NCI-H2196 treated with DMSO at 0.1 percent for 48 hours (cell line): ENCODE measurements at regions not wholly inside any gene's neighbourhood (a gene's known extent, or its start where the extent isn't known, plus 50 kb on each side); places are given as distances from the start of the nearest gene placed in this dataset.

ENCODE experiments used
- DNase-seq: peaks from one replicate; lab custom pipeline; 2025; ENCODE audit not compliant: unreplicated experiment; lab: John Stamatoyannopoulos, UW

DNA sequence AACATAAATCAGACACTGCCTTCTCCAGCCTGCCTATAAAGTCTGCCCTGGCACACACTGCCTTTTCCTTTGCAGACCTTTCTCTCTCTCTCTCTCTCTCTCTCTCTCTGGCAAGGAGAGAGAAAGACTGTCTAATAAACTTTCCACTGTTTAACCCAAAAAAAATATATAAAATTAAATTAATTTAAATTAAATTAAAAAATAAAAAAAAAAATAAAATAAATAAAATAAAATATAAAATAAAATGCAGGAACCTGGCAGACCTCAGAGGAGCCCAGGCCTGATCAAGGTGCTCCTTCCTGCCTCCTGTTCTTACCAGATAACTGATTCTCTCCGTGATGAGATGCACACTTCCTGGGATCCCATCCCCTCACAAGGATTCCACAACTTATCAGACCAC lies 103.9 kb upstream of the VASH1 start:
- no peak for DNase-seq

DNA sequence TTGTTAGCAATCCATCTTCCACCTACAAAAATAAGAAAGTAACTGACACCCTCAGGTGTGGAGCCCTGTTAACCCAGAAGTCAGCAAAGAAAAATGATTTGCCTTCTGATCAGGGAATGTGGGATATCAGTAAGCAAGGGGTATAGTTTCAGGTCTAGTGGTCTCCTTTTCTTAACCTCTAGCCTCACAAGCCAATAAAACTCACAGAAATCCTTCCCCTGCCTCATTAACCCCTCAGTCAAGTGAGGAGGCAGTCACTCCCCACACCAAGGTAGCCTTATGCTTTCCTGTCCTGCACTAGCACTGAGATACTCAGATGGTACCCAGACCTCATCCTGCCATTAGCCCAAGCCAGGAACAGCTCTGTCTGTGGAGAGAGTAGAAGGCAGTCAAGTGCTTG lies 103.4 kb upstream of the VASH1 start:
- no peak for DNase-seq

DNA sequence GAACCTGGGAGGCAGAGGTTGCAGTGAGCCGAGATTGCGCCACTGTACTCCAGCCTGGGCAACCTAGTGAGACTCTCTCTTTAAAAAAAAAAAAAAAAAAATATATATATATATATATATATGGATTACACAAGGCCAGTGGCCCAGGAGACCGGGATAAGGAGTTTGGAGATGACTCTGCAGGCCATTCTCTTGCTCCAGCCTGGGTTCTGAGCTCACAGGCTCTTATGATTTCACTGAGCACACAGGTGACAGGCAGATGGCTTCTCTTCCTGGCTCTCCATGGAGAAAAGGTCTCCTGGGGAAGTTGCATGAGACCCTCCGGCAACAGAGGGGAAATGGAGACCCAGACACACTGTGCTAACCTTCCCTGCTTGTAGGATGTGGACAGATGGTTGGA lies 98.7 kb upstream of the VASH1 start:
- DNase-seq = no peak

DNA sequence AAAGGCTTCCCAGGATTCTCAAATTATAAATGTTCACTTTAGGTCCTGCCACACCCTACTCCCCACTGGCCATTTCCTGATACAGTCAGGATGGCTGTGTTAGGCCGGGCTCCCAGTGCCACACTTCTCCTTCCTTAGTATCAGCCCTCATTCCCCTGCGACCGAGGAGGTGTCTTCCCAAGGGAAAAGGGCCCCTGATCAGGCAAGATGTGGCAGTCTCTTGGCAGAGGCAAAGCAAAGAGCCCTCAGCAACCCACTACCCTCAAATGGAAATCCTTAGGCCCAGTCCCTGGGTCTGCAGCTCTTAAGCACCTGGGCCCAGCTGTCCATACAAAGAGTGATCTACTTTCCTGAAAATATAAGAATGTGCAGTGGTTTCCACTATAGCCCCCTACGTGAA lies 96.5 kb upstream of the VASH1 start:
- DNase-seq = no peak

DNA sequence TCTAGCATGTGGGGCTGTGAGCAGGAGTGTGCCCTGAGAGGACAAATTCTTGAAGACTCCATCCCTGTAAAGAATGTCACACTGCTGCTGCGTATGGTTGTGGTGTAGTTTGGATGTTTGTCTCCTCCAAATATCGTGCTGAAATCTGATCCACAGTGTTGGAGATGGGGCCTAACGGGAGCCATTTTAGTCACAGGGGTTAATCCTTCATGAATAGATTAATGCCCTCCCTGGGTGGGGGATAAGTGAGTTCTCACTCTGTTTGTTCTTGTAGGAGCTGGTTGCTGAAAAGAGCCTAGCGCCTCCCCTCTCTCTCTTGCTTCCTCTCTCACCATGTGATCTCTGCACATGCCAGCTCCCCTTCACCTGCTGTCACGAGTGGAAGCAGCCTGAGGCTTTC lies 94.5 kb upstream of the VASH1 start:
- DNase-seq = no peak

DNA sequence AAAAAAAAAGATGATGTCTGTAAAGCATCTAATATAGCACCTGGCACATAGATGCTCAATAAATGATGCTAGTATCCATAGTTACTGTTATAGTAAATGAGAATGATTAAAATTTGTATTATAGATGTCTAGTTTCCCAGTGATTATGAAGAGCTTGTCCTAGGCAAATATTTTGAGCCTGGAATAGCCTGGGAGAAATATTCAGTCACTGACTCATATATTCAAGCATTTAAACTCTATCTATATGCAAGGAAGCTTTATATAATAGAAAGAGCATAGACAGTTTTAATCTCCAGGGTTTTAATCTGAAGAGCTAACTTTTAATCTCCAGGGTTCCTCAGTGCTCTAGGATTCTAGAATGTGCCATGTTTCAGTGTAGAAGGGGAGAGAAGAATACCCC lies 91.5 kb upstream of the VASH1 start:
- no peak for DNase-seq

DNA sequence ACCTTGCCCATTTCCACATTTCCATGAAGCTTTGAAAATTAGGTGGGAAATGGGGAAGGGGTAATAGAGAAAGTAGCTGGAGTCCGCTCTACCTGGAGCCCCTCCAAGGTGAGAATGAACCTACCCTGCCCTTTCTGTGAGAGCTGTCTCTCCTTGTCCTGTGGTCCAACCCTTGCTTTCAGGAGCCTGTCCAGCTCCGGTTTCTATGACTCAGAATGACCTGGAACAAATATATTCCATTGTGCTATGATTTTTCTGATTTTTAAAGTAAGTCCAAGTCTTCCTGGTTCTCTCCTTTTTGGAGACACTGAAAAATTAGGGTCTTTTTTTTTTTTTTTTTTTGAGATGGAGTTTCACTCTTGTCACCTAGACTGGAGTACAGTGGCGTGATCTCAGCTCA lies 89.1 kb upstream of the VASH1 start:
- DNase-seq = no peak

DNA sequence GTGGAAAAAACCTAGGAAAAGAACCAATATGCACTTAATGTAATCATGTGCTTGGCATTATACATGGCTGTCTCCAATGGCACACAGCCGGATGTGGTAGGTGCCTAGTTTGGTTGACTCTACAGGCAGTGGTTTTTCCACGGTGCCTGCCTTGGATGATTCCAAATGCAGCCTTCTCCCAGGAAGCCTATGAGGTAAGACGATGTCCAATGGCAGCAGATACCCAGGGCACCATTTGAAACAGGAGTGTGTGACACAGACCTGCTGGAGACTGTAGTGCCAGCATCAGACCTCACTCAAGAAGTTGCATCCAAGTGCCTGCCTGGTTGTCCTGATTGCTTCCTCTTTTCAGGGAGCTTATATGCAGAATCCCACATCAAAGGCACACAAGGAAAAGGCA lies 88.0 kb upstream of the VASH1 start:
- no peak for DNase-seq

DNA sequence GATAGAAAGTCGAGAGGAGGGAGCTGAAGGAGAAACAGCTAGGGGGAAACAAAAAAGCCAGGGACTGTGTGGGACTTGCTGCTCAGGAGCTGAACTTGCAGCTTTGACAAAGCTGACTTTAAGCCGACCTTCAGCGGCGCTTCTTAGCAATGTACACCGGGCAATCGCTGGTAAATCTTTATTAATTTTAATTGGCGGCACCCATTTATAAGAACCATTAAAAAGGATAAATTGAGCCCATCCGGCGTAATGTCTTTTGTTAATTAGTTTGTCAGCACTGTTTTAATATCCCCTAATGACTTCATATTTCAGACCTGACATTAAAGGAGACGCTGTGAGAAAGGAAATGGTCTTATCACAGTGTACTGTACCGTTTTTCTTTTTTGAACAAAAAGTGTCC lies 86.2 kb upstream of the VASH1 start:
- no peak for DNase-seq

DNA sequence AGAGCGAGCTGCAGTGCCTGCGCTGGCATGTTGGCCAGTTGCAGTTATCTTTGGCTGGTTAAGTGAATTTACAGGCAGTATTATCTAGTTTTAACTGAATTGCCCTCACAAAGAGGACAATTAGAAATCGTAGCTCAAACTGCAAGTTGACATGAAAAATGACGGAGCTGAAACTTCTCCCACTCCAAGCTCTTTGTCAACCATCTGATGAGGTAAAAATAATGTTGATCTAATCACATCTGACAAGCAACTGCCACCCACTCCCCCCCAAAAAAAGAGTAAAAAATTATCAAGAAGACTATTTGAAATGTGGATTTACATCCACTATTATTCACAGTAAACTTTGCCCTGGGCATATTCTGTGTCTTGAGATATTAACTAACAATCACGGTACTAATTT lies 84.7 kb upstream of the VASH1 start:
- no peak for DNase-seq

DNA sequence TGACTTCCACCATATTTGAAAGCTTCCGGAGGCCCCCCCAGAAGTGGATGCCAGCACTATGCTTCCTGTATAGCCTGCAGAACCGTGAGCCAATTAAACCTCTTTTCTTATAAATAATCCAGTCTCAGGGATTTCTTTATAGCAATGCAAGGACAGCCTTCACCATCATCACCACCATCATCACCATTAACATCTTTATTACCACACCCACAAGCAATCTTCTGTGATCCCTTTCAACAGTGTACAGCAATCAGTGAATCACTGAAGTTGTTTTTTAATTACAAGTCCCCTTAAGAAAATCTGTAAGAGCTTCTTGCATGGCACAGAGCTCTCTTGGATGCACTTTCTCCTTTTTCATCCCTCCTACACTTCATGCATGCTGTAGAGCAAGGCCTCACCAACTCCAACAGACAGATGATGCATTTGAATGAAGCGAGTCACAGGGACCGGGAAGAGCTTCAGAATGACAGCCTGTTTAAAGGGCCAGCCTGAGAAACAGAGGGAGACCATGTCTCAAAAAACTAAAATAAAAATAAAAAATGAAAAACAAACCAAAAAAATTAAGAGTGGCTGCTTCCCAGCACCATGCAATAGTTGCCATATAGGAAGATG lies 83.6 kb upstream of the VASH1 start:
- no peak for DNase-seq

DNA sequence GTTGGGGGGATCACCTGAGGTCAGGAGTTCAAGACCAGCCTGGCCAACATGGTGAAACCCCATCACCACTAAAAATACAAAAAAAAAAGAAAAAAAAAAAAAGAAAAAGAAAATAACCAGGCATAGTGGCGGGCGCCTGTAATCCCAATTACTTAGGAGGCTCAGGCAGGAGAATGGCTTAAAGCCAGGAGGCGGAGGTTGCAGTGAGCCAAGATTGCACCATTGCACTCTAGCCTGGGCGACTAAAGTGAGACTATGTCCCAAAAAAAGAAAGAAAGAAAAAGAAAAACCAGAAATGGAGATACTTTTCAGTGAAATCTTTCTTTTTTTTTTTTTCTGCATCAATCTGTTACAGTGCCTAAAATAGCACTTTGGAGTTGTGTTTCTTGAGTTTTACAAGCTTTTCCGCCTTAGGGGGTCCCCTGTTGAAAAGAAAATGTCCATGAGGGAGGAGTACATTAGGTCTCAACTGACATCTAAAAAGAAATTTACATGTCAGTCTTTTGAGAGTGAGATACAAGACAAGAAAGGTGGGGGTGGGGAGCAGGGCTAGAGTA lies 82.9 kb upstream of the VASH1 start:
- no peak for DNase-seq

DNA sequence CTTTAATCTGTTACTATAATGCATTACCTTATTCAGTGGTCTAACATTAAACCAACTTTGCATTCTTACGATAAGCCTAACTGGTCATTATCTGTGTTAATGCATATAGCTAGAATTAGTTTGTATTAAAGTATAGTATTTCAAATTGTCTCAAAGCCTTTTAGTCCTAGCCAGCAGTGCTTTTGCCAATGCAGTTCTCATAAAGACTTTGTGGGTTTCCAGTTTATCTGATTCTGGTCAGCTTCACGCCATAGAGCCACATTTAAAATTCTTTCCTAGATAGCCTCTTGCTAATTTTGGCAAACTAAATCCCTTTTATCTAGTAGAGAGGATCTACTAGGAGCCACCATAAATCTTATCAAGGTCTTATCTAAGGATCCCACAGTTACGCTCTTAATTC lies 78.9 kb upstream of the VASH1 start:
- no peak for DNase-seq

DNA sequence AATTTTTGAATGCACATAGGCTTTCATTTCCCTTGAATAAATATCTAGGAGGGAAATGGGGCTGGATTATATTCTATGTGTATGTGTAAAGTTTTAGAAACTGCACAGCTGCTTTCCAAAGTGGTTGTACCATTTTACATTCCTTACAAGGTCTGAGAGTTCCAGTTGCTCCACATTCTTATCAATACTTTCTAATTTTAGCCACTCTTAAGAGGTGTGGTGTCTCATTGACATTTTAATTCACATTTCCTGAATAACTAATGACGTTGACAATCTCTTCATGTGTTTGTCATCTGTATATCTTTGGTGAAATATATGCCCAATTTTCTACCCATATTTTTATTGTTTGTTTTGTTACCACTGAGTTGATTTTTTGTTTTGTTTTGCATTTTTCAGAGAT lies 74.6 kb upstream of the VASH1 start:
- DNase-seq = no peak

DNA sequence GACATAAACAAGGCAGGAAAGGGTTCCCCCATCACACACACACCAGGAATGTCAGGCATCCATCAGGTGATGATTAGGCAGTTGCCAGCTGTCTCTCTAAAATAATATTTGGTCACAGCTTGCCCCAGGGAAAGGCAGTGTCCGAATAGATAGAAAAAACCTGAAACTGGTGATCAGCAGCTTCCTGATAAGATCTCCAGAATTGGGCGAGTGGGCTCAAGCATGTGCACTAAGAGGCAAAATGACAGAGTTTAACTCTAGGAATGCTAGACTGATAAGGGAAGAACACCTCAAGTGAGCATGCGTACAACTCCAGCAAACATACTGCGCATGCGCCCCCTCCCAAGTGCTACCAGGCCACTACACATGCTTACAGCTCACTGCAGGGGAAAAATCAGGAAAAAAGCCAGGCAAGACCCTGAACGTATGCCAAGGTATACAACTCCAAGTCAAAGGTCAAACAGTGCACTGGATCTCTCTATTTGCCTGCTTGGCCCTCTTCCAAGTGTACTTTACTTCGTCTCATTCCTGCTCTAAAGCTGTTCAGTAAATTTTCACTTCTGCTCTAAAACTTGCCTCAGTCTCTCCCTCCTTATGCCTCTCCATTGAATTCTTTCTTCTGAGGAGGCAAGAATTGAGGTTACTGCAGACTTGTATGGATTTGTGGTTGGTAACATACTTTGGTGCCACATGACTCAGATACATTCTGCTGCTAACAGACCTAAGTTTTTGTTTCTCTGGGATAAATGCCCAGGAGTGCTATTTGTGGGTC lies 73.5 kb upstream of the VASH1 start:
- peak; percentile 24 for DNase-seq

DNA sequence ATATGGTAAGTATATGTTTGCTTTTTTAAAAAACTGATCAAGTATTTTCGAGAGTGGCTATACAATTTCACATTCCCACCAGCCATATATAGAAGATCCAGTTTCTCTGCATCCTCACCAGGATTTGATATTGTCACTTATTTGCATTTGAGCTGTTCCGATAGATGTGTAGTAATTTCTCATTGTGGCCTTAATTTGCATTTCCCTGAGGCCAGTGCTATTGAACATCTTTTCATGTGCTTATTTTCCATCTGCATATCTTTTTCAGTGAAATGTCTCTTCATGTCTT lies 72.9 kb upstream of the VASH1 start:
- DNase-seq = no peak

DNA sequence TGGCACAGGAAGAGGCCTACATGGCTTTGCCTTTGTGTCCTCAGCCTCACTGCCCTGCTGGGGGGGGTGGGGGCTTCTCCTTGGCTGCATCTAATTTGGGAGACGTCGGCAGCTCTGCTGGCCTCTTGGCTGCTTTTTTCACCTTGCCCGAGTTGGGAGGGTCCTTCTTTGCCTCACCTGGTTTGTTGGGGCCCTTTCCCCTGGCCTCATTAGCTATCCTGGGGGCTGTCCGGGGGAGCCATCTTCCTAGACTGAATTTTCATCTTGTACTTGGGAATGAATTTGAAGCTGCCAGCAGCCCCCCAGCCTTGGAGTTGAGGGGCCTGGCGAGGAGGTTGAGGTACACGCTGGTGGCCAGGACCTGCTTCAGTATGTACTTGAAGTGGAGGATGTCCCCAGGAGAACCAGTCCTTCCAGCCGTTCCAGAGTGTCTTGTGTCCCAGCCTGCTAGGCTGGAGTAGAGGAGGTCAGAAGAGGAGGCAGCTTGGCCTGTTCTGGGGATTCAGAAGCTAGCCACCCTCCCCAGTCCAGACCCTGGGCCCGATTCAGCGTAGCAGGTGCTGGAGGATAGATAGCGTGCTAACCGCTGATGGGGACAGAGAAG lies 70.7 kb upstream of the VASH1 start:
- no peak for DNase-seq

DNA sequence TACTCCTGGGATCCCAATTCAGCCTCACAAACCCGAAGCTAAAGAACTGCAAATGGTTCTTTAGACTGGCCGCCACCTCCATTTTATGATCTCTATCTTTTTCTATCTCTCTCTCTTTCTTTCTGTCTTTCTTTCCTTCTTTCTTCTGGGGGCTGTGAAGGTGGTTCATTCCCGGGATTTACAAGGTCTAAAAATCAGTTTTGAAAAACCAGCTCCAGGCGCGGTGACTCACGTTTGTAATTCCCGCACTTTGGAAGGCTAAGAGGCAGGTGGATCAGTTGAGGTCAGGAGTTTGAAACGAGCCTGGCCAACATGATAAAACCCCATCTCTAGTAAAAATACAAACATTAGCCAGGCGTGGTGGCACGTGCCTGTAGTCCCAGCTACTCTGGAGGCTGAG lies 67.2 kb upstream of the VASH1 start:
- no peak for DNase-seq

DNA sequence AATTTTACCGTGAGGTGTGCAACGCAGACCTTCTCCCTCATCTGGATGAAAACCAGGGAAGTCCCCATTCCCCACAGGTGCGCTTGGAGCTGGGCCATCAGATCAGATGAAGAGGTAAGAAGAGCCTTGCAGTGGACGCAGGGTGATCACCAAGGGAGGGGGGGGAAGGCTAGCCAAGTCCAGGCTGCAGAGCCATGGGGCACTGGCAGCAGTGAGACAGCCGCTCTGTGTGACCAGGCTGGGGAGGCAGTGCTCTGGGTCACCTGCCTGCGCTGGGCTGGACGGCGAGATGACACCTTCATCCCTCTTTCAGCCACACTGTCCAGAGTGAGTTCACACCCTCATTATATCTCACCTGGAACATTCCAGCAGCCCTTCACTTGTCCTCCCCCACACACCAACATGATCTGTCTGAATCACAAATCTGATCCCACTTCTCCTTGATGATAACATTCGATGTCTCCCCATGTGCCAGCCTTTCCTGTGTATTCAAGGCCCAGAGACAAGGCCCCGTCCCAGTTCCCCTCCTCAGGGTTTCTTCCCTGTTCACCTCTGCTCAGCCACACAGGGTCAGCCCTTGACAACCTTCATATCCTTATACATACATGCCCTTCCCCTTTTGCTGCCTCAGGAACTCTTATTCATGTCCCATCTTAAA lies 65.9 kb upstream of the VASH1 start:
- DNase-seq = no peak

DNA sequence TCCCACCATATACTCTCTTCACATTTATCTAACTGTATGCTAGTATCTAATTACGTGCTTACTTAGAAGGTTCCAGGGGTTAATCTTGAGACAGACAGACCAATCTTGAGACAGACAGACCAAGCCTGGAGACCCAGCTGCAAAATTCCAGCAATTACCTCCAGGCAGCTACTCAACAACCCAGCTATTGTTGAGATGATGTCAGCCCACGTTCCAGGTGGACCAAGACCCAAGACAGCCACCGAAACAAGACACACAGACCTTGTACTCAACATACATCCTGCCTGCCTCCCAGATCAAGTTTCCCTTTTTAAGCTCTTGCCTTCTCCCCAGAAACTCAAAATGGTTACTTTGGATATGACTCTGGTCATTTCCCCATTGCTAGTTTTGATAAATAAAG lies 64.9 kb upstream of the VASH1 start:
- no peak for DNase-seq

DNA sequence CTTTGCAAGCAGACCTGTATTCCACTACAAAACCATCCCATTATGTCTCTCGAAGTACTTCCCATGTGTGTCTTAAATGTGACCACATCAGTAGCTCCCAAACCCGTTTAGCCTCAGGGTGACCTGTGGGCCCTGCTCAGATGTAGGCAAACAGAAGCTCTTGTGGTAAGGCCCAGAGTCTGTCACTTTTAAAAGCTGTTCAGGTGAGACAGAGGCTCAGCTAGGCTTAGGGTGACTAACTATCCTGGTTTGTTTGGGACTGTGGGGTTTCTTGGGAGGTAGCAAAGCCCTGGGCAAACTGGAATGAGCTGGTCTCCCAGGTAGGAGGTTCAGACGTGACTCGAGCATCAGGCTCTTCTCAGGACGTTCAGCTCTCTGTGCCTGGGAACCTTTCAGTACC lies 64.5 kb upstream of the VASH1 start:
- no peak for DNase-seq

DNA sequence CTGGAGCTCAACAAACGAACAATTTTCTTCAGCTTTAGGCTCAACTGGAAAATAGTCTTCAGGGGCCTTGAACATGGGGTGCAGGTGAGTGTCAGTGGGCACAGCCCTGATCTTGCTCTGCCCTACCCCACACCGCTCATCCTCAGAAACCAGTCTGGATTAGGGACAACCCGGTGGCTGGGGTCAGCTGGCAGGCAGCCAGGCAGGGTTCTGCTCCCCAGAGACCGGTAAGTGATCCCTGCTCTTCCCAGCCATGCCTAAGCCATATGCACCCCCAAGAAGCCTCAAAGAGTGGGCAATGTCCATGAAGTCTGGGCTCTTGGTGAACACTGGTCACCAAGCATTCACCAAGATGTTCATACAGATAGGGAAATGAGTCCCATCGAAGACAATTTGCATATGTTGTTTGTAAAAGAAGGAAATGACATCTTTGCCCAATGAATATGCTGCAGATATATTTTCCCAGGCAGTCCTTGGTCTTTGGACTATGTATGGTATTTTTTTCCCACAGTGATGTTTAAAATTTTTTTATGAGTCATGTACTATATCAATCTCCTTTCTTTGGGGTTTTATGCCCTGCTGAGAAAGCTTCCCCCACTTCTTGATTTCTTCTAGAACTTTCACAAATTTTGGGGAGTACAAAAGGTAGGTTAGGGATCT lies 63.9 kb upstream of the VASH1 start:
- no peak for DNase-seq
